HL-60 (cell line): ENCODE measurements at regions not wholly inside any gene's neighbourhood (a gene's known extent, or its start where the extent isn't known, plus 50 kb on each side); places are given as distances from the start of the nearest gene placed in this dataset.
A peak's percentile ranks its signal among the peaks of the same experiment; 100 is the strongest.

ENCODE experiments used
- DNase-seq, 2 experiments: peaks; one replicate each; pipeline ENCODE4 v3.0.0-alpha.2; 2010 to 2020; ENCODE audit warnings: low read depth in 1 of 2, low spot score in 1 of 2
- H3K27ac ChIP-seq: fragments of 250-450 bp; sonication (Bioruptor Pico); replicated peaks from 2 replicates; pipeline ENCODE4 v1.5.1; 2020; ENCODE audit warnings: mild to moderate bottlenecking, moderate library complexity
- H3K27me3 ChIP-seq: fragments of 250-450 bp; sonication (Bioruptor Pico); 2 replicates; pipeline ENCODE4 v1.5.1; 2021; ENCODE audit warnings: mild to moderate bottlenecking, moderate library complexity; ENCODE audit not compliant: insufficient read depth, poor library complexity, severe bottlenecking
- H3K4me3 ChIP-seq: replicated peaks from 2 replicates; pipeline ENCODE4 v1.5.1; 2011; ENCODE audit warnings: mild to moderate bottlenecking, control low read depth, low read length; ENCODE audit not compliant: insufficient read depth
- GABPA ChIP-seq: IDR thresholded peaks from 2 replicates; pipeline ENCODE4 v1.6.1; 2012; ENCODE audit warnings: low read depth
- POLR2AphosphoS5 ChIP-seq: IDR thresholded peaks from 2 replicates; pipeline ENCODE4 v1.6.1; 2012; ENCODE audit warnings: low read depth
- REST ChIP-seq: IDR thresholded peaks from 2 replicates; pipeline ENCODE4 v1.6.1; 2012; ENCODE audit warnings: low read depth; ENCODE audit not compliant: insufficient replicate concordance
- SPI1 ChIP-seq: IDR thresholded peaks from 2 replicates; pipeline ENCODE4 v1.6.1; 2012; ENCODE audit warnings: low read depth, mild to moderate bottlenecking, borderline replicate concordance
- TF ChIP-seq, protein P1 (sequence below): IDR thresholded peaks from one replicate; pipeline ENCODE4 v1.5.1; 2011; ENCODE audit warnings: low read length, control low read depth, inconsistent platforms; ENCODE audit not compliant: insufficient read depth

GRCh38 chr11:122339436-122340060, 223.5 kb upstream of the BLID start:
- no peak overlapping the region for H3K27ac ChIP-seq
- no peak overlapping the region for H3K4me3 ChIP-seq
- TF ChIP-seq, protein P1, sequence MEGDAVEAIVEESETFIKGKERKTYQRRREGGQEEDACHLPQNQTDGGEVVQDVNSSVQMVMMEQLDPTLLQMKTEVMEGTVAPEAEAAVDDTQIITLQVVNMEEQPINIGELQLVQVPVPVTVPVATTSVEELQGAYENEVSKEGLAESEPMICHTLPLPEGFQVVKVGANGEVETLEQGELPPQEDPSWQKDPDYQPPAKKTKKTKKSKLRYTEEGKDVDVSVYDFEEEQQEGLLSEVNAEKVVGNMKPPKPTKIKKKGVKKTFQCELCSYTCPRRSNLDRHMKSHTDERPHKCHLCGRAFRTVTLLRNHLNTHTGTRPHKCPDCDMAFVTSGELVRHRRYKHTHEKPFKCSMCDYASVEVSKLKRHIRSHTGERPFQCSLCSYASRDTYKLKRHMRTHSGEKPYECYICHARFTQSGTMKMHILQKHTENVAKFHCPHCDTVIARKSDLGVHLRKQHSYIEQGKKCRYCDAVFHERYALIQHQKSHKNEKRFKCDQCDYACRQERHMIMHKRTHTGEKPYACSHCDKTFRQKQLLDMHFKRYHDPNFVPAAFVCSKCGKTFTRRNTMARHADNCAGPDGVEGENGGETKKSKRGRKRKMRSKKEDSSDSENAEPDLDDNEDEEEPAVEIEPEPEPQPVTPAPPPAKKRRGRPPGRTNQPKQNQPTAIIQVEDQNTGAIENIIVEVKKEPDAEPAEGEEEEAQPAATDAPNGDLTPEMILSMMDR: no peak
- TF ChIP-seq POLR2AphosphoS5 (no peak), GABPA (no peak), SPI1 (no peak), REST (no peak)

DNA sequence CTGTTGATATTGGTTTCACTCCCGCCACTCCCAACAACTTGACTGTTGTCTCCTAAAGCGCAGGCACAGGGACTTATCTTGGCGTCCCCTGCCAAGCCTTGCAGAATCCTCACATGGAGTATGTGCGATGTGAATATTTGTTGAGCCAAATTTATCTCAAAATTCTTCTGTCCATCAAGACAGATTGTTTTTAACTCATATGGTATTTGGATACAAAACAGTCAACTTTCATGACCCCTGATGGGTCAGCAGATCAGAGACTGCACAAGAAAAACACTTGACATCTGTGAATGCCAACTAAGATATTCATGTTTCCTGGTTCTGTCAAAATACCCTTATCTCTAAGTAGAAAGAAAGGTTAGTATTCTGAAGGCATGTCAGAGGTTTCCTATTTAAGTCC, 221.7 kb upstream of the BLID start:
- Histone ChIP-seq H3K27me3 (no peaks in the 10 kb centered on the region), H3K4me3 (no peak overlapping the region), H3K27ac (peak overlapping the region; percentile 73)
- peak in 1 of 2 experiments; percentile 35 for DNase-seq
- no peak for TF ChIP-seq GABPA
- no peak for TF ChIP-seq SPI1
- TF ChIP-seq REST: no peak
- TF ChIP-seq, protein P1: no peak
- no peak for TF ChIP-seq POLR2AphosphoS5

More at GRCh38 chr11:122339436-122340060, 223.5 kb upstream of the BLID start:
- no peaks in the 10 kb centered on the region for H3K27me3 ChIP-seq
- no peak for DNase-seq

GRCh38 chr11:122337241-122337640, 221.2 kb upstream of the BLID start:
- DNase-seq: peak in 1 of 2 experiments; percentile 65
- Histone ChIP-seq H3K27ac (peak overlapping the region; percentile 73), H3K27me3 (no peaks in the 10 kb centered on the region), H3K4me3 (no peak overlapping the region)
- TF ChIP-seq REST: no peak
- no peak for TF ChIP-seq POLR2AphosphoS5
- TF ChIP-seq SPI1: no peak
- TF ChIP-seq, protein P1: no peak
- TF ChIP-seq GABPA: no peak
